Trophoblast cell (in vitro differentiated cells and primary cell): ENCODE measurements at regions not wholly inside any gene's neighbourhood (a gene's known extent, or its start where the extent isn't known, plus 50 kb on each side); places are given as distances from the start of the nearest gene placed in this dataset.
A peak's percentile ranks its signal among the peaks of the same experiment; 100 is the strongest.

ENCODE experiments used
- DNase-seq, 2 donors: peaks; one replicate each; pipeline ENCODE4 v3.0.0-alpha.2; 2016
- H2AFZ ChIP-seq: 2 replicates; pipeline ENCODE4 v1.6.1; 2013; ENCODE audit warnings: low read length, moderate library complexity, mild to moderate bottlenecking; ENCODE audit not compliant: insufficient read depth, poor library complexity
- H2AK5ac ChIP-seq: 2 replicates; pipeline ENCODE4 v1.6.1; 2013; ENCODE audit warnings: mild to moderate bottlenecking, low read length
- H2BK120ac ChIP-seq: 2 replicates; pipeline ENCODE4 v1.6.1; 2013; ENCODE audit warnings: low read length, mild to moderate bottlenecking, moderate library complexity; ENCODE audit not compliant: insufficient read depth, poor library complexity
- H2BK12ac ChIP-seq: 2 replicates; pipeline ENCODE4 v1.6.1; 2013; ENCODE audit warnings: mild to moderate bottlenecking, low read length, moderate library complexity
- H2BK5ac ChIP-seq: 2 replicates; pipeline ENCODE4 v1.6.1; 2013; ENCODE audit warnings: low read length, low read depth, moderate library complexity, mild to moderate bottlenecking; ENCODE audit not compliant: poor library complexity
- H3K14ac ChIP-seq: 2 replicates; pipeline ENCODE4 v1.6.1; 2013; ENCODE audit warnings: mild to moderate bottlenecking, low read length
- H3K18ac ChIP-seq: 2 replicates; pipeline ENCODE4 v1.6.1; 2013; ENCODE audit warnings: mild to moderate bottlenecking, low read length
- H3K23ac ChIP-seq: 2 replicates; pipeline ENCODE4 v1.6.1; 2013; ENCODE audit warnings: low read length
- H3K27ac ChIP-seq: 2 replicates; pipeline ENCODE4 v1.5.1; 2013; ENCODE audit warnings: low read depth, mild to moderate bottlenecking, inconsistent platforms, low read length, moderate library complexity
- H3K27me3 ChIP-seq: 2 replicates; pipeline ENCODE4 v1.6.1; 2013; ENCODE audit warnings: inconsistent platforms, mild to moderate bottlenecking, low read length, moderate library complexity; ENCODE audit not compliant: insufficient read depth
- H3K36me3 ChIP-seq, 2 experiments: 1 replicate in 1 of 2; 2 replicates in 1 of 2; pipeline ENCODE4 v1.6.1; 2013; ENCODE audit warnings: low read length in 2 of 2, mild to moderate bottlenecking in 2 of 2, moderate library complexity in 1 of 2; ENCODE audit not compliant: insufficient read depth in 2 of 2, control insufficient read depth in 1 of 2
- H3K4ac ChIP-seq: 2 replicates; pipeline ENCODE4 v1.6.1; 2013; ENCODE audit warnings: low read depth, mild to moderate bottlenecking, low read length, moderate library complexity
- H3K4me1 ChIP-seq, 2 experiments: 1 replicate in 1 of 2; 2 replicates in 1 of 2; pipeline ENCODE4 v1.6.1; 2013; ENCODE audit warnings: low read length in 2 of 2, mild to moderate bottlenecking in 2 of 2, moderate library complexity in 1 of 2; ENCODE audit not compliant: insufficient read depth in 2 of 2, control insufficient read depth in 1 of 2
- H3K4me2 ChIP-seq: 2 replicates; pipeline ENCODE4 v1.6.1; 2013; ENCODE audit warnings: inconsistent platforms, mild to moderate bottlenecking, low read length, moderate library complexity
- H3K4me3 ChIP-seq: 2 replicates; pipeline ENCODE4 v1.5.1; 2013; ENCODE audit warnings: mild to moderate bottlenecking, low read depth, low read length, inconsistent platforms
- H3K79me1 ChIP-seq: one replicate; pipeline ENCODE4 v1.6.1; 2013; ENCODE audit warnings: low read length
- H3K79me2 ChIP-seq: 2 replicates; pipeline ENCODE4 v1.6.1; 2013; ENCODE audit warnings: low read length, mild to moderate bottlenecking; ENCODE audit not compliant: control insufficient read depth, insufficient read depth, poor library complexity
- H3K9ac ChIP-seq: 2 replicates; pipeline ENCODE4 v1.6.1; 2013; ENCODE audit warnings: mild to moderate bottlenecking, low read length
- H3K9me3 ChIP-seq: 2 replicates; pipeline ENCODE4 v1.6.1; 2013; ENCODE audit warnings: low read depth, mild to moderate bottlenecking, control low read depth, inconsistent platforms, low read length; ENCODE audit not compliant: insufficient read depth
- H4K12ac ChIP-seq: 2 replicates; pipeline ENCODE4 v1.6.1; 2013; ENCODE audit warnings: low read depth, mild to moderate bottlenecking, low read length, moderate library complexity
- H4K8ac ChIP-seq: 2 replicates; pipeline ENCODE4 v1.6.1; 2013; ENCODE audit warnings: low read depth, mild to moderate bottlenecking, low read length, moderate library complexity
- H4K91ac ChIP-seq: one replicate; pipeline ENCODE4 v1.6.1; 2013; ENCODE audit warnings: low read depth, mild to moderate bottlenecking, low read length, moderate library complexity
- WGBS: extraction: QIAGEN DNeasy Blood & Tissue Kit; methylation state at CpG from one replicate; pipeline ENCODE4 v1.1.7; 2013; ENCODE audit warnings: missing lambda C conversion rate; ENCODE audit not compliant: insufficient read length, insufficient coverage; ENCODE audit errors: extremely low coverage; 5-methylcytosine and 5-hydroxymethylcytosine counted together

DNA sequence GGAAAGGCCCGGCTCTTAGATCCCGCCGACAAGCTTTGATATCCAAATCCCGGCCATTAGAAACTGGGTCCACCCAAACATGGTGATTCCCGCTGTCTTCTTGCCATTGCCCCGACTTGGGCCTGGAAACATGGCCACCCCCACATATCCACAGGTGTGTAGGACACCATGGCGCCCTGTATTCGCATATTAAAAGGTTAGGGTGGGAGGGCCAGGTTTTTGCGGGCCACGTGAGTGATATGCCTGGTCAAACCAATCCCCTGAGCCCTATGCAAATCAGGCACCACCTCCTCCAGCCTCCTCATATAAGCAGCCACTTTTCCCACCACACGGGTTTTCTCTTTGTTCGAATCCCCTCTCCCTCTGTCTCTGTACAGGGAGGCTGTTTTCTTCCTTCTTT, 766.4 kb downstream of the UQCRFS1 start:
- WGBS, result no CpG with 5 or more reads among the region's 12 CpGs
- Histone ChIP-seq H3K79me1 (no peaks in the 10 kb centered on the region), H4K12ac (no peak overlapping the region), H2AK5ac (no peak overlapping the region), H3K4me2 (no peak overlapping the region), H3K18ac (no peak overlapping the region), H4K8ac (no peak overlapping the region), H2BK5ac (no peak overlapping the region), H2BK12ac (no peak overlapping the region), H2AFZ (no peak overlapping the region), H3K36me3 (no peaks in the 10 kb centered on the region), H3K27me3 (no peaks in the 10 kb centered on the region), H3K79me2 (no peaks in the 10 kb centered on the region), H3K9ac (no peak overlapping the region), H3K23ac (no peak overlapping the region), H3K14ac (no peak overlapping the region), H3K9me3 (no peaks in the 10 kb centered on the region), H3K4ac (no peak overlapping the region), H4K91ac (no peak overlapping the region), H3K4me3 (no peak overlapping the region), H2BK120ac (no peak overlapping the region), H3K27ac (no peak overlapping the region), H3K4me1 (peaks cover 4 to 11% of the 10 kb centered on the region in 2 experiments)
- no peak for DNase-seq

DNA sequence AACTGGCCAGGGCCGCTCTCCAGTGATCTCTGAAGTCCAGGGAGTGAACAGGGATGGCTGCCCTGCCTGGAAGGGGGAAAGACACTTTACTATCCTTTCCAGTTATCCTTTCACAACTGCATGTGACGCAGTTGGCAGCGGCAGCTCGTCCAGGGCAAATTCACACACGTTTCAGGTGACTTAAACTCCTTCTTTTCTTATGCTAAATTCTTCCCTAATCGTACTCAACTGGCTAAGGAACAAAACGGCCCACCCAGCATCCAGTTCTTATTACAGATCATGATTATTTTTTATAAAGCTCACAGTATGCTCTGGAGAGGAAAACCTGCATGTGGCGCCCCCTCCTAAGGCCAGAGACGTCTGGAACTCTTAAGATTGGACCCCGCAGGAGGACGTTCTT, 767.1 kb downstream of the UQCRFS1 start:
- Histone ChIP-seq H3K79me2 (no peaks in the 10 kb centered on the region), H3K23ac (no peak overlapping the region), H3K4me1 (peaks cover 4 to 11% of the 10 kb centered on the region in 2 experiments), H3K14ac (no peak overlapping the region), H3K27me3 (no peaks in the 10 kb centered on the region), H3K18ac (no peak overlapping the region), H4K12ac (no peak overlapping the region), H3K4me2 (no peak overlapping the region), H3K9me3 (no peaks in the 10 kb centered on the region), H2AK5ac (no peak overlapping the region), H3K4ac (no peak overlapping the region), H2BK12ac (no peak overlapping the region), H3K4me3 (no peak overlapping the region), H4K91ac (peak overlapping the region; percentile 11), H3K27ac (no peak overlapping the region), H4K8ac (no peak overlapping the region), H3K36me3 (no peaks in the 10 kb centered on the region), H3K79me1 (no peaks in the 10 kb centered on the region), H3K9ac (no peak overlapping the region), H2BK5ac (no peak overlapping the region), H2AFZ (no peak overlapping the region), H2BK120ac (no peak overlapping the region)
- DNase-seq, result no peak
- WGBS, result no CpG with 5 or more reads among the region's 11 CpGs

DNA sequence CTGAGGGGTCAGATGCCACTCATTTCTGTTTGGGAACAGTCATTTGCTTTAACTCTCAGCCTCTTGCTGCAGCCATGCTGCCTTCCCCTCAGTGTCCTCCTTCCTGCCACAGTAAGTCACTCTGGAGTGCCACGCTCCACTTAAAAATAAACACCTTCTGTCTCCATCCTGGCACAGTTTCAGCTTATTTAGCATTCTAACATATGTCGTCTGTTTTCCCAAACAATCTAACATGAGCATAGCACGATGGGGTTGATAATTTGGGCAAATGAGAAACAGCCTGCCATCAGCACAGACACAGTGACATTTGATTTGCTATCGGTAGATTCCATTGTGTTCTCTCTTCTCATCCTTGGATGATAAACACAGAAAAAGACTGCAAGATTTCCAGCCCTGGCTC, 768.6 kb downstream of the UQCRFS1 start:
- H2AK5ac ChIP-seq, result no peak overlapping the region
- H3K4me3 ChIP-seq, result no peak overlapping the region
- DNase-seq, result no peak
- WGBS, result no CpG with 5 or more reads among the region's 4 CpGs
- no peaks in the 10 kb centered on the region for H3K79me1 ChIP-seq
- H4K12ac ChIP-seq, result no peak overlapping the region
- no peak overlapping the region for H4K8ac ChIP-seq
- no peak overlapping the region for H3K4me2 ChIP-seq
- no peaks in the 10 kb centered on the region for H3K27me3 ChIP-seq
- no peak overlapping the region for H2BK120ac ChIP-seq
- H3K79me2 ChIP-seq, result no peaks in the 10 kb centered on the region
- no peak overlapping the region for H2BK5ac ChIP-seq
- no peak overlapping the region for H3K23ac ChIP-seq
- no peak overlapping the region for H2BK12ac ChIP-seq
- no peak overlapping the region for H3K4ac ChIP-seq
- peak overlapping the region; percentile 34 for H3K27ac ChIP-seq
- no peak overlapping the region for H2AFZ ChIP-seq
- no peaks in the 10 kb centered on the region for H3K9me3 ChIP-seq
- no peaks in the 10 kb centered on the region for H3K36me3 ChIP-seq
- no peak overlapping the region for H3K14ac ChIP-seq
- H4K91ac ChIP-seq, result peak overlapping the region; percentile 46
- no peak overlapping the region for H3K9ac ChIP-seq
- no peak overlapping the region for H3K18ac ChIP-seq
- H3K4me1 ChIP-seq, result peaks cover 4 to 11% of the 10 kb centered on the region in 2 experiments

DNA sequence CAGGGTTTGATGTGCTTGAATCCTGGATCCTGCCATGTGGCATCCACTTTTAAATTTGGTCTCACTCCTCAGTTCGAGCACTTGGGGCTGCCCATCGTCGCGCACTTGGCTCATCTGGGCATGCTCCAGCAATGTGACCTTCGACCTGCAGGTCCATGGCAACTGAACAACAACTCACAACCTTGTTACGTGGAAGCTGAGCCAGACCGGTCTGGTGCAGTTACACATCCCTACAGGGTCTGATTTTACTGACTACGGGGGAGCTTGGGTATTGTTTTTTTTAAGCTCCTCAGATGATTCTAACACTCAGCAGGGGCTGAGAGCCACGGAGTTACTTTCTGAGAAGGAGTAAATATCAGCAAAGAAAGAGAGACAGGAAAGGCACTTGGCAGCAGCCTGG, 769.6 kb downstream of the UQCRFS1 start:
- no peaks in the 10 kb centered on the region for H3K9me3 ChIP-seq
- no peak overlapping the region for H3K27ac ChIP-seq
- peaks cover 4 to 11% of the 10 kb centered on the region in 2 experiments for H3K4me1 ChIP-seq
- no peak overlapping the region for H3K4ac ChIP-seq
- no peak overlapping the region for H3K18ac ChIP-seq
- H3K4me2 ChIP-seq, result no peak overlapping the region
- no peaks in the 10 kb centered on the region for H3K79me2 ChIP-seq
- H3K27me3 ChIP-seq, result no peaks in the 10 kb centered on the region
- no peak overlapping the region for H2BK5ac ChIP-seq
- no peak overlapping the region for H2BK120ac ChIP-seq
- DNase-seq, result no peak
- H2AFZ ChIP-seq, result no peak overlapping the region
- H3K4me3 ChIP-seq, result no peak overlapping the region
- peak overlapping the region; percentile 55 for H4K91ac ChIP-seq
- no peak overlapping the region for H2AK5ac ChIP-seq
- no peak overlapping the region for H4K8ac ChIP-seq
- no peak overlapping the region for H2BK12ac ChIP-seq
- no peak overlapping the region for H3K9ac ChIP-seq
- H3K14ac ChIP-seq, result no peak overlapping the region
- no CpG with 5 or more reads among the region's 9 CpGs for WGBS
- H3K36me3 ChIP-seq, result no peaks in the 10 kb centered on the region
- H4K12ac ChIP-seq, result no peak overlapping the region
- no peak overlapping the region for H3K23ac ChIP-seq
- no peaks in the 10 kb centered on the region for H3K79me1 ChIP-seq
